ENCODE measurements at regions not wholly inside any gene's neighbourhood (a gene's known extent, or its start where the extent isn't known, plus 50 kb on each side); places are given as distances from the start of the nearest gene placed in this dataset.

GRCh38 chr18:25842665-25843064 lies 247.7 kb downstream of the SS18 start:
- TF ChIP-seq POLR2A (IDR thresholded peaks at IDR 0.05; ENCODE audit: low read depth, low read length) (no peak), TAF1 (IDR thresholded peaks at IDR 0.05; ENCODE audit: borderline replicate concordance, low read depth, low read length) (no peak)

All from GM12892 (cell line).